IMR-90 (cell line): ENCODE measurements at regions not wholly inside any gene's neighbourhood (a gene's known extent, or its start where the extent isn't known, plus 50 kb on each side); places are given as distances from the start of the nearest gene placed in this dataset.

Experiments
- ATAC-seq: fragments of 200-7000 bp; cut with Tn5 transposase; 2 replicates; pipeline ENCODE4 v1.9.1; 2020; ENCODE audit warnings: low read depth, mild to moderate bottlenecking, moderate library complexity
- BruUV-seq: library from RNA; stranded (reverse); fragments of 400-500 nt; replicated peaks from 2 replicates; lab custom pipeline; 2021; lab: Mats Ljungman, UMichigan
- CTCF ChIA-PET: fragments of 300-600 bp; formaldehyde crosslinking; extraction: SDS; loops from one replicate; lab custom pipeline; 2021; ENCODE audit warnings: antibody characterized with exemption; lab: Yijun Ruan, JAX
- POLR2A ChIA-PET: fragments of 300-600 bp; sonication (Branson Sonifier 250); formaldehyde crosslinking; loops from one replicate; lab custom pipeline; 2022; ENCODE audit warnings: antibody characterized with exemption; ENCODE audit not compliant: unreplicated experiment; lab: Charles Lee
- DNase-seq: peaks from one replicate; pipeline ENCODE4 v3.0.0; 2013
- H2AFZ ChIP-seq: replicated peaks from 2 replicates; pipeline ENCODE3; 2013; ENCODE audit warnings: low read length, mild to moderate bottlenecking; ENCODE audit not compliant: poor library complexity
- H2AK5ac ChIP-seq: 2 replicates; pipeline ENCODE4 v1.6.1; 2013; ENCODE audit warnings: low read depth, low read length, inconsistent platforms
- H2AK9ac ChIP-seq: replicated peaks from 2 replicates; pipeline ENCODE3; 2013; ENCODE audit warnings: mild to moderate bottlenecking, low read depth, low read length, moderate library complexity; ENCODE audit not compliant: poor library complexity
- H2BK120ac ChIP-seq: 2 replicates; pipeline ENCODE4 v1.6.1; 2013; ENCODE audit warnings: low read depth, low read length, inconsistent platforms
- H2BK15ac ChIP-seq: 3 replicates; pipeline ENCODE4 v1.6.1; 2013; ENCODE audit warnings: low read depth, low read length, inconsistent platforms
- H2BK20ac ChIP-seq: 2 replicates; pipeline ENCODE4 v1.6.1; 2013; ENCODE audit warnings: low read depth, mild to moderate bottlenecking, inconsistent platforms, low read length, moderate library complexity
- H2BK5ac ChIP-seq: 2 replicates; pipeline ENCODE4 v1.6.1; 2013; ENCODE audit warnings: mild to moderate bottlenecking, low read depth, low read length, inconsistent platforms; ENCODE audit not compliant: poor library complexity, severe bottlenecking
- H3K14ac ChIP-seq: replicated peaks from 2 replicates; pipeline ENCODE4 v1.6.1; 2013; ENCODE audit warnings: low read depth, low read length, inconsistent platforms
- H3K18ac ChIP-seq: 2 replicates; pipeline ENCODE4 v1.6.1; 2013; ENCODE audit warnings: low read depth, low read length, control low read depth
- H3K23ac ChIP-seq: 2 replicates; pipeline ENCODE4 v1.6.1; 2013; ENCODE audit warnings: low read depth, low read length, inconsistent platforms
- H3K27ac ChIP-seq: 2 replicates; pipeline ENCODE4 v1.5.1; 2013; ENCODE audit warnings: mild to moderate bottlenecking, control low read depth, low read length; ENCODE audit not compliant: insufficient read depth
- H3K27me3 ChIP-seq: 2 replicates; pipeline ENCODE4 v1.6.1; 2013; ENCODE audit warnings: low read length; ENCODE audit not compliant: control insufficient read depth, insufficient read depth
- H3K36me3 ChIP-seq: 2 replicates; pipeline ENCODE4 v1.6.1; 2013; ENCODE audit warnings: low read length, mixed read lengths; ENCODE audit not compliant: control insufficient read depth, insufficient read depth
- H3K4ac ChIP-seq: 2 replicates; pipeline ENCODE4 v1.6.1; 2013; ENCODE audit warnings: low read depth, low read length, inconsistent platforms
- H3K4me1 ChIP-seq: 2 replicates; pipeline ENCODE4 v1.6.1; 2013; ENCODE audit warnings: low read length, mixed read lengths; ENCODE audit not compliant: control insufficient read depth, insufficient read depth
- H3K4me2 ChIP-seq: 2 replicates; pipeline ENCODE4 v1.6.1; 2013; ENCODE audit warnings: low read depth, mild to moderate bottlenecking, control low read depth, low read length, moderate library complexity
- H3K4me3 ChIP-seq: 2 replicates; pipeline ENCODE4 v1.5.1; 2013; ENCODE audit warnings: low read depth, mild to moderate bottlenecking, control low read depth, low read length, moderate library complexity; ENCODE audit not compliant: insufficient read depth
- H3K56ac ChIP-seq: 2 replicates; pipeline ENCODE4 v1.6.1; 2013; ENCODE audit warnings: low read length, inconsistent platforms; ENCODE audit not compliant: insufficient read depth; ENCODE audit errors: extremely low read depth
- H3K79me1 ChIP-seq, 2 experiments: 2 replicates each; pipeline ENCODE4 v1.6.1; 2013; ENCODE audit warnings: low read length in 2 of 2, inconsistent platforms in 1 of 2, low read depth in 1 of 2
- H3K9ac ChIP-seq: 2 replicates; pipeline ENCODE4 v1.6.1; 2013; ENCODE audit warnings: low read depth, low read length, control low read depth
- H3K9me1 ChIP-seq: 2 replicates; pipeline ENCODE4 v1.6.1; 2013; ENCODE audit warnings: low read length, inconsistent platforms; ENCODE audit not compliant: insufficient read depth
- H3K9me3 ChIP-seq: 2 replicates; pipeline ENCODE4 v1.6.1; 2013; ENCODE audit warnings: low read length; ENCODE audit not compliant: control insufficient read depth, insufficient read depth
- H4K20me1 ChIP-seq: 2 replicates; pipeline ENCODE4 v1.6.1; 2013; ENCODE audit warnings: low read length, inconsistent platforms; ENCODE audit not compliant: insufficient read depth
- H4K5ac ChIP-seq: 2 replicates; pipeline ENCODE4 v1.6.1; 2013; ENCODE audit warnings: mild to moderate bottlenecking, low read depth, low read length, control low read depth
- H4K8ac ChIP-seq, 2 experiments: 2 replicates each; pipeline ENCODE4 v1.6.1; 2013; ENCODE audit warnings: low read depth in 2 of 2, low read length in 2 of 2, control low read depth in 1 of 2, inconsistent platforms in 1 of 2
- H4K91ac ChIP-seq: 2 replicates; pipeline ENCODE4 v1.6.1; 2013; ENCODE audit warnings: low read depth, low read length, inconsistent platforms; ENCODE audit not compliant: insufficient read depth
- CEBPB ChIP-seq: IDR thresholded peaks from 2 replicates; pipeline ENCODE4 v1.6.1; 2012; ENCODE audit warnings: low read depth, low read length, improper control_type of control experiment
- CHD1 ChIP-seq: IDR thresholded peaks from 2 replicates; pipeline ENCODE4 v1.6.1; 2012; ENCODE audit warnings: low read depth, low read length, improper control_type of control experiment
- MAFK ChIP-seq: IDR thresholded peaks from 2 replicates; pipeline ENCODE4 v1.6.1; 2012; ENCODE audit warnings: low read depth, low read length, improper control_type of control experiment
- WGBS, 2 experiments: methylation state at CpG; one replicate each; pipeline versions ENCODE4 v1.1.5 to v1.1.7; 2013; ENCODE audit warnings: missing lambda C conversion rate in 2 of 2; ENCODE audit not compliant: insufficient read length in 1 of 2; ENCODE audit errors: extremely low coverage in 2 of 2; 5-methylcytosine and 5-hydroxymethylcytosine counted together
- dilution Hi-C: fragments of 300-500 bp; cut with HindIII; formaldehyde crosslinking; loops from one replicate; pipeline ENCODE4 v1.14.3; 2018; ENCODE audit warnings: low sequenced_read_pairs; ENCODE audit not compliant: unreplicated experiment
- in situ Hi-C: fragments of 300-500 bp; cut with MboI; formaldehyde crosslinking; loops from 3 replicates; pipeline ENCODE4 v1.14.3; 2019; ENCODE audit warnings: low sequenced_read_pairs, inconsistent platforms, mixed read lengths
- intact Hi-C: fragments of 100-400 bp; cut with micrococcal nuclease; formaldehyde crosslinking; loops from 2 replicates; pipeline ENCODE4 v1.10.0; 2022
- TF ChIP-seq, protein P1 (sequence below): fragments of 150-350 bp; IDR thresholded peaks from 2 replicates; pipeline ENCODE4 v1.6.1; 2017; ENCODE audit warnings: mild to moderate bottlenecking, antibody characterized with exemption, low read length, low read depth

DNA sequence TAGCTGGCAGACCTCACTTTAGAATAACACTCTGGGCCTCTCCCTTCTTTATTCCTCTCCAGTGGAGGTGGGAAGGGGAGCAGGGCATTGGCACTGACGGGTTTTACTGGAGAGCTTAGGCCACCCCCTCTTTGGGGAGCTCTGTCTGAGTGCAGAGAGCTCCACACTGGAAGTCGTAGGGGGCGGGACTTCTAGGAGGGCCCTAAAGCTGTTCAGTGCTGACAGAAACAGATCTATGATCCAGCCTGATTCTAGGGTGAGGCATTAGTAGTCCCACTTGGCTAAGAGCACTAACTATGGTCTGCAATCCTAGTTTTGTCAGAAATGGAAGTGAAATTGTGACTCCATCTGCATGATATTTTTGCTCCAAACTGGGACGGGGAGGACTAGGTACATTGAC, 138.7 kb downstream of the MIS18A start:
- Histone ChIP-seq H3K18ac (no peak overlapping the region), H3K27me3 (peaks cover 7% of the 10 kb centered on the region; the same call in 1 of the 2 replicates), H2BK20ac (no peak overlapping the region), H3K4me3 (no peak overlapping the region), H2BK120ac (no peak overlapping the region), H2BK15ac (no peak overlapping the region), H3K4ac (no peak overlapping the region), H4K5ac (no peak overlapping the region), H3K9me1 (no peaks in the 10 kb centered on the region), H4K20me1 (no peaks in the 10 kb centered on the region), H3K9me3 (no peaks in the 10 kb centered on the region), H2AFZ (no peak overlapping the region), H2AK5ac (no peak overlapping the region), H3K9ac (no peak overlapping the region), H3K4me2 (no peak overlapping the region), H4K91ac (no peak overlapping the region), H3K23ac (no peak overlapping the region), H2BK5ac (no peak overlapping the region), H3K56ac (no peak overlapping the region), H3K4me1 (no peaks in the 10 kb centered on the region), H3K27ac (no peak overlapping the region), H4K8ac (no peak overlapping the region), H2AK9ac (no peak overlapping the region), H3K79me1 (no peaks in the 10 kb centered on the region), H3K36me3 (no peaks in the 10 kb centered on the region), H3K14ac (no peak overlapping the region)
- ATAC-seq (no peak), DNase-seq (no peak)
- TF ChIP-seq CEBPB (no peak), CHD1 (no peak), MAFK (no peak)
- TF ChIP-seq, protein P1, sequence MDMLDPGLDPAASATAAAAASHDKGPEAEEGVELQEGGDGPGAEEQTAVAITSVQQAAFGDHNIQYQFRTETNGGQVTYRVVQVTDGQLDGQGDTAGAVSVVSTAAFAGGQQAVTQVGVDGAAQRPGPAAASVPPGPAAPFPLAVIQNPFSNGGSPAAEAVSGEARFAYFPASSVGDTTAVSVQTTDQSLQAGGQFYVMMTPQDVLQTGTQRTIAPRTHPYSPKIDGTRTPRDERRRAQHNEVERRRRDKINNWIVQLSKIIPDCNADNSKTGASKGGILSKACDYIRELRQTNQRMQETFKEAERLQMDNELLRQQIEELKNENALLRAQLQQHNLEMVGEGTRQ: no peak
- intact Hi-C loops (no loop called here), dilution Hi-C loops (no loop called here), in situ Hi-C loops (no loop called here)
- 70% methylated on average over 2 of the region's 4 CpGs; no CpG with 5 or more reads in 1 of the 2 experiments for WGBS, 2 experiments
- no TSS peak for BruUV-seq
- POLR2A ChIA-PET: no interaction called here
- CTCF ChIA-PET: interaction anchor here (1.0 kb wide), 1 partner anchor 44 kb away, joined by 6 read pairs; no protein-coding TSS in a partner anchor
